IMR-90 (cell line): ENCODE measurements at regions not wholly inside any gene's neighbourhood (a gene's known extent, or its start where the extent isn't known, plus 50 kb on each side); places are given as distances from the start of the nearest gene placed in this dataset.

Experiments used
- ATAC-seq: fragments of 200-7000 bp; cut with Tn5 transposase; 2 replicates; pipeline ENCODE4 v1.9.1; 2020; ENCODE audit warnings: low read depth, mild to moderate bottlenecking, moderate library complexity
- BruUV-seq: library from RNA; stranded (reverse); fragments of 400-500 nt; replicated peaks from 2 replicates; lab custom pipeline; 2021; lab: Mats Ljungman, UMichigan
- CTCF ChIA-PET: fragments of 300-600 bp; formaldehyde crosslinking; extraction: SDS; loops from one replicate; lab custom pipeline; 2021; ENCODE audit warnings: antibody characterized with exemption; lab: Yijun Ruan, JAX
- POLR2A ChIA-PET: fragments of 300-600 bp; sonication (Branson Sonifier 250); formaldehyde crosslinking; loops from one replicate; lab custom pipeline; 2022; ENCODE audit warnings: antibody characterized with exemption; ENCODE audit not compliant: unreplicated experiment; lab: Charles Lee
- DNase-seq: peaks from one replicate; pipeline ENCODE4 v3.0.0; 2013
- H2AFZ ChIP-seq: replicated peaks from 2 replicates; pipeline ENCODE3; 2013; ENCODE audit warnings: low read length, mild to moderate bottlenecking; ENCODE audit not compliant: poor library complexity
- H2AK5ac ChIP-seq: 2 replicates; pipeline ENCODE4 v1.6.1; 2013; ENCODE audit warnings: low read depth, low read length, inconsistent platforms
- H2AK9ac ChIP-seq: replicated peaks from 2 replicates; pipeline ENCODE3; 2013; ENCODE audit warnings: mild to moderate bottlenecking, low read depth, low read length, moderate library complexity; ENCODE audit not compliant: poor library complexity
- H2BK120ac ChIP-seq: 2 replicates; pipeline ENCODE4 v1.6.1; 2013; ENCODE audit warnings: low read depth, low read length, inconsistent platforms
- H2BK15ac ChIP-seq: 3 replicates; pipeline ENCODE4 v1.6.1; 2013; ENCODE audit warnings: low read depth, low read length, inconsistent platforms
- H2BK20ac ChIP-seq: 2 replicates; pipeline ENCODE4 v1.6.1; 2013; ENCODE audit warnings: low read depth, mild to moderate bottlenecking, inconsistent platforms, low read length, moderate library complexity
- H2BK5ac ChIP-seq: 2 replicates; pipeline ENCODE4 v1.6.1; 2013; ENCODE audit warnings: mild to moderate bottlenecking, low read depth, low read length, inconsistent platforms; ENCODE audit not compliant: poor library complexity, severe bottlenecking
- H3K14ac ChIP-seq: replicated peaks from 2 replicates; pipeline ENCODE4 v1.6.1; 2013; ENCODE audit warnings: low read depth, low read length, inconsistent platforms
- H3K18ac ChIP-seq: 2 replicates; pipeline ENCODE4 v1.6.1; 2013; ENCODE audit warnings: low read depth, low read length, control low read depth
- H3K23ac ChIP-seq: 2 replicates; pipeline ENCODE4 v1.6.1; 2013; ENCODE audit warnings: low read depth, low read length, inconsistent platforms
- H3K27ac ChIP-seq: 2 replicates; pipeline ENCODE4 v1.5.1; 2013; ENCODE audit warnings: mild to moderate bottlenecking, control low read depth, low read length; ENCODE audit not compliant: insufficient read depth
- H3K27me3 ChIP-seq: 2 replicates; pipeline ENCODE4 v1.6.1; 2013; ENCODE audit warnings: low read length; ENCODE audit not compliant: control insufficient read depth, insufficient read depth
- H3K36me3 ChIP-seq: 2 replicates; pipeline ENCODE4 v1.6.1; 2013; ENCODE audit warnings: low read length, mixed read lengths; ENCODE audit not compliant: control insufficient read depth, insufficient read depth
- H3K4ac ChIP-seq: 2 replicates; pipeline ENCODE4 v1.6.1; 2013; ENCODE audit warnings: low read depth, low read length, inconsistent platforms
- H3K4me1 ChIP-seq: 2 replicates; pipeline ENCODE4 v1.6.1; 2013; ENCODE audit warnings: low read length, mixed read lengths; ENCODE audit not compliant: control insufficient read depth, insufficient read depth
- H3K4me2 ChIP-seq: 2 replicates; pipeline ENCODE4 v1.6.1; 2013; ENCODE audit warnings: low read depth, mild to moderate bottlenecking, control low read depth, low read length, moderate library complexity
- H3K4me3 ChIP-seq: 2 replicates; pipeline ENCODE4 v1.5.1; 2013; ENCODE audit warnings: low read depth, mild to moderate bottlenecking, control low read depth, low read length, moderate library complexity; ENCODE audit not compliant: insufficient read depth
- H3K56ac ChIP-seq: 2 replicates; pipeline ENCODE4 v1.6.1; 2013; ENCODE audit warnings: low read length, inconsistent platforms; ENCODE audit not compliant: insufficient read depth; ENCODE audit errors: extremely low read depth
- H3K79me1 ChIP-seq, 2 experiments: 2 replicates each; pipeline ENCODE4 v1.6.1; 2013; ENCODE audit warnings: low read length in 2 of 2, inconsistent platforms in 1 of 2, low read depth in 1 of 2
- H3K9ac ChIP-seq: 2 replicates; pipeline ENCODE4 v1.6.1; 2013; ENCODE audit warnings: low read depth, low read length, control low read depth
- H3K9me1 ChIP-seq: 2 replicates; pipeline ENCODE4 v1.6.1; 2013; ENCODE audit warnings: low read length, inconsistent platforms; ENCODE audit not compliant: insufficient read depth
- H3K9me3 ChIP-seq: 2 replicates; pipeline ENCODE4 v1.6.1; 2013; ENCODE audit warnings: low read length; ENCODE audit not compliant: control insufficient read depth, insufficient read depth
- H4K20me1 ChIP-seq: 2 replicates; pipeline ENCODE4 v1.6.1; 2013; ENCODE audit warnings: low read length, inconsistent platforms; ENCODE audit not compliant: insufficient read depth
- H4K5ac ChIP-seq: 2 replicates; pipeline ENCODE4 v1.6.1; 2013; ENCODE audit warnings: mild to moderate bottlenecking, low read depth, low read length, control low read depth
- H4K8ac ChIP-seq, 2 experiments: 2 replicates each; pipeline ENCODE4 v1.6.1; 2013; ENCODE audit warnings: low read depth in 2 of 2, low read length in 2 of 2, control low read depth in 1 of 2, inconsistent platforms in 1 of 2
- H4K91ac ChIP-seq: 2 replicates; pipeline ENCODE4 v1.6.1; 2013; ENCODE audit warnings: low read depth, low read length, inconsistent platforms; ENCODE audit not compliant: insufficient read depth
- RAD21 ChIP-seq: IDR thresholded peaks from 2 replicates; pipeline ENCODE4 v1.6.1; 2012; ENCODE audit warnings: low read length, improper control_type of control experiment
- WGBS, 2 experiments: methylation state at CpG; one replicate each; pipeline versions ENCODE4 v1.1.5 to v1.1.7; 2013; ENCODE audit warnings: missing lambda C conversion rate in 2 of 2; ENCODE audit not compliant: insufficient read length in 1 of 2; ENCODE audit errors: extremely low coverage in 2 of 2; 5-methylcytosine and 5-hydroxymethylcytosine counted together
- dilution Hi-C: fragments of 300-500 bp; cut with HindIII; formaldehyde crosslinking; loops from one replicate; pipeline ENCODE4 v1.14.3; 2018; ENCODE audit warnings: low sequenced_read_pairs; ENCODE audit not compliant: unreplicated experiment
- in situ Hi-C: fragments of 300-500 bp; cut with MboI; formaldehyde crosslinking; loops from 3 replicates; pipeline ENCODE4 v1.14.3; 2019; ENCODE audit warnings: low sequenced_read_pairs, inconsistent platforms, mixed read lengths
- intact Hi-C: fragments of 100-400 bp; cut with micrococcal nuclease; formaldehyde crosslinking; loops from 2 replicates; pipeline ENCODE4 v1.10.0; 2022

- no peak overlapping the region for H3K9ac ChIP-seq
- no peak overlapping the region for H2AK9ac ChIP-seq
- no peaks in the 10 kb centered on the region for H3K36me3 ChIP-seq
- no peaks in the 10 kb centered on the region for H3K4me1 ChIP-seq
- no peak overlapping the region for H2BK20ac ChIP-seq
- no peak overlapping the region for H4K91ac ChIP-seq
- ATAC-seq (no peak), DNase-seq (no peak)
- BruUV-seq, result no TSS peak
- H2BK120ac ChIP-seq, result no peak overlapping the region
- in situ Hi-C loops (no loop called here), intact Hi-C loops (no loop called here), dilution Hi-C loops (no loop called here)
- H3K4me3 ChIP-seq, result no peak overlapping the region
- no peaks in the 10 kb centered on the region for H3K9me1 ChIP-seq
- no peaks in the 10 kb centered on the region; the same call in 1 of the 2 replicates for H3K27me3 ChIP-seq
- no peak overlapping the region for H3K27ac ChIP-seq
- TF ChIP-seq RAD21, result no peak
- no peak overlapping the region for H4K8ac ChIP-seq
- H3K23ac ChIP-seq, result no peak overlapping the region
- no peak overlapping the region for H3K14ac ChIP-seq
- H3K56ac ChIP-seq, result no peak overlapping the region
- H2AK5ac ChIP-seq, result no peak overlapping the region
- H3K79me1 ChIP-seq, result no peaks in the 10 kb centered on the region
- H4K20me1 ChIP-seq, result no peaks in the 10 kb centered on the region
- H2AFZ ChIP-seq, result no peak overlapping the region
- WGBS, 2 experiments, result no CpG with 5 or more reads among the region's 4 CpGs
- H2BK15ac ChIP-seq, result no peak overlapping the region
- no peak overlapping the region for H3K4me2 ChIP-seq
- H3K9me3 ChIP-seq, result no peaks in the 10 kb centered on the region
- CTCF ChIA-PET, result interaction anchor here (1.0 kb wide), 1 partner anchor 12 kb away, joined by 3 read pairs; no protein-coding TSS in a partner anchor
- H3K4ac ChIP-seq, result no peak overlapping the region
- POLR2A ChIA-PET, result no interaction called here
- H4K5ac ChIP-seq, result no peak overlapping the region
- no peak overlapping the region for H3K18ac ChIP-seq
- no peak overlapping the region for H2BK5ac ChIP-seq
Observed at GRCh38 chr16:55955424-55955823, 80.3 kb upstream of the CES5A start.
